Body of pancreas (tissue), 4 donors: ENCODE measurements at regions not wholly inside any gene's neighbourhood (a gene's known extent, or its start where the extent isn't known, plus 50 kb on each side); places are given as distances from the start of the nearest gene placed in this dataset.

ENCODE experiments used
- ATAC-seq: fragments of 150-250 bp; one replicate; pipeline ENCODE4 v1.9.1; 2016
- DNase-seq, 4 donors: peaks; one replicate each; pipeline ENCODE4 v3.0.0-alpha.2; 2019
- H3K27ac ChIP-seq, 4 donors: fragments of 200-600 bp; sonication (generic); 1 replicate in 3 of 4; 2 replicates in 1 of 4; pipeline versions ENCODE4 v1.5.1 to v1.6.1; 2016 to 2019; ENCODE audit warnings: mild to moderate bottlenecking in 1 of 4, mixed read lengths in 1 of 4, moderate library complexity in 1 of 4
- H3K27me3 ChIP-seq, 2 donors: fragments of 200-600 bp; sonication (generic); one replicate each; pipeline ENCODE4 v1.6.0; 2016; ENCODE audit warnings: mild to moderate bottlenecking in 1 of 2
- H3K36me3 ChIP-seq, 2 donors: fragments of 200-600 bp; sonication (generic); replicated peaks in 1 of 2; 2 replicates each; pipeline ENCODE4 v1.5.1; 2016; ENCODE audit warnings: low read depth in 2 of 2; ENCODE audit not compliant: insufficient read depth in 1 of 2
- H3K4me1 ChIP-seq: fragments of 200-600 bp; sonication (generic); one replicate; pipeline ENCODE4 v1.6.0; 2016
- H3K4me3 ChIP-seq, 2 donors: fragments of 200-600 bp; sonication (generic); 1 replicate in 1 of 2; 2 replicates in 1 of 2; pipeline ENCODE4 v1.5.1; 2016 to 2019
- H3K9me3 ChIP-seq, 3 donors: fragments of 200-600 bp; sonication (generic); 1 replicate in 2 of 3; 2 replicates in 1 of 3; pipeline ENCODE4 v1.5.1; 2016
- POLR2A ChIP-seq, 3 donors: fragments of 450-650 bp; IDR thresholded peaks; one replicate each; pipeline ENCODE4 v1.6.1; 2016; ENCODE audit warnings: antibody characterized with exemption in 3 of 3, mild to moderate bottlenecking in 2 of 3
- WGBS, 2 donors: methylation state at CpG; one replicate each; pipeline ENCODE4 v1.1.5; 2017; 5-methylcytosine and 5-hydroxymethylcytosine counted together
- intact Hi-C: fragments of 100-400 bp; cut with DNase I; formaldehyde crosslinking; loops from one replicate; pipeline ENCODE4 v1.15.1; 2023
- TF ChIP-seq, protein P1 (sequence below), 7 experiments: fragments of 450-650 bp in 4 of 7; fragments of 200-600 bp in 3 of 7; sonication (generic) in 3 of 7; IDR thresholded peaks; one replicate each; pipeline ENCODE4 v1.5.1; 2016 to 2019; ENCODE audit warnings: antibody characterized with exemption in 7 of 7

DNA sequence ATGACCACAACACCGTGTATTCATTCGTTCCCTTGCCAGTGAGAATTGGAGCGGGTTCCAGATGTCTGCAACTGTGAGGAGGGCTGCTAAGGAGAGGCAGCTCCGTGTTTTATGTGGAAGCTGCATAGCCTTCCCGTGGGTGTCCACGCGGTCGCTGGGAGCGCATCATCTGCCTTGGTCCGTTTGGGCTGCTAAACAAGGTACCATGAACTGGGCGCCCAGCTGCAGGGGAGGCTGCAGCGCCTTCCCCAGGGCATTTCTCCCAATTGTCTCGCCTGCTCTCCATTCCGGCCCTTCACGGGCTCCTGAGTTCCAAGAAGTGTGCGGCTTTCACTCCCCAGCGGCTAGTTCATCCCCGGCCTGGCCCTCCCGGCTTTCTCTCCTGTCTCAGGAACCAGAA, 1446.4 kb downstream of the TBC1D22A start:
- 74 to 75% methylated on average over 14 to 19 of the region's 19 CpGs for WGBS, 2 donors
- intact Hi-C loops = no loop called here

DNA sequence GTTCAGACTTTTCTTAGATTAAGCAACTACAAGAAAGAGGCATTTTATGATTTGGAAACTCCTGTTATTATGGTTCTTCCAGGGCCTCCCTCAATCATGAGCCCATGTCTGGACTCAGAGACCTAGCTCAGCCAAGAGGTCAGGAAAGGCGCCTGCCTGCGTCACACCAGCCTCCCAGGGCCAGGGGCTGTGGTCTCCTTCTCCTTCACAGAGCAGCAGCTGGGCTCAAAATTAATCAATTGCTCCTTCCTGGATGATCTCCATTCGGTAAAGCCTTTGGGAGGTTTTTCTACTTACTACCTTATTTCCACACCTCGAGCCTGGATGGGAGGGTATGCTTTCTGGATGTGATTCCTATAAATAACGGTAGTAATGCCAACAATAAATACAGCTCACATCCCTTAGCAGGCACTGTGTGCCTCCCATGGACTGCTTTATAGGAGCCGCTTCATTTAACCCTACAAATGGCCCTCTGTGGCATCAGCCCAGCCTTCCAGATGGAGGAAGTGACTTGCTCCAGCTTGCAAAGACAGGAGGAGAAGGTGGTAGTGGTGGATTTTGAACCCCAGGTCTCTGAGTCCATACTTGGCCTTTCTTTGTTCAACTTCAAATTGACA, 1445.6 kb downstream of the TBC1D22A start:
- Histone ChIP-seq H3K27ac (no peak overlapping the region), H3K9me3 (no peaks in the 10 kb centered on the region), H3K4me1 (no peaks in the 10 kb centered on the region), H3K4me3 (no peak overlapping the region), H3K27me3 (no peaks in the 10 kb centered on the region), H3K36me3 (no peaks in the 10 kb centered on the region)
- intact Hi-C loops = no loop called here
- WGBS, 2 donors = 36 to 48% methylated on average over 5 to 6 of the region's 6 CpGs
- no peak for ATAC-seq
- no peak for DNase-seq
- TF ChIP-seq, protein P1, sequence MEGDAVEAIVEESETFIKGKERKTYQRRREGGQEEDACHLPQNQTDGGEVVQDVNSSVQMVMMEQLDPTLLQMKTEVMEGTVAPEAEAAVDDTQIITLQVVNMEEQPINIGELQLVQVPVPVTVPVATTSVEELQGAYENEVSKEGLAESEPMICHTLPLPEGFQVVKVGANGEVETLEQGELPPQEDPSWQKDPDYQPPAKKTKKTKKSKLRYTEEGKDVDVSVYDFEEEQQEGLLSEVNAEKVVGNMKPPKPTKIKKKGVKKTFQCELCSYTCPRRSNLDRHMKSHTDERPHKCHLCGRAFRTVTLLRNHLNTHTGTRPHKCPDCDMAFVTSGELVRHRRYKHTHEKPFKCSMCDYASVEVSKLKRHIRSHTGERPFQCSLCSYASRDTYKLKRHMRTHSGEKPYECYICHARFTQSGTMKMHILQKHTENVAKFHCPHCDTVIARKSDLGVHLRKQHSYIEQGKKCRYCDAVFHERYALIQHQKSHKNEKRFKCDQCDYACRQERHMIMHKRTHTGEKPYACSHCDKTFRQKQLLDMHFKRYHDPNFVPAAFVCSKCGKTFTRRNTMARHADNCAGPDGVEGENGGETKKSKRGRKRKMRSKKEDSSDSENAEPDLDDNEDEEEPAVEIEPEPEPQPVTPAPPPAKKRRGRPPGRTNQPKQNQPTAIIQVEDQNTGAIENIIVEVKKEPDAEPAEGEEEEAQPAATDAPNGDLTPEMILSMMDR (IDR thresholded peaks at IDR 0.05) = no peak
- no peak for TF ChIP-seq POLR2A (IDR thresholded peaks at IDR 0.05)

More for the DNA sequence above, 1446.4 kb downstream of the TBC1D22A start:
- ATAC-seq = no peak
- H3K36me3 ChIP-seq = no peaks in the 10 kb centered on the region
- DNase-seq = no peak
- no peak overlapping the region for H3K4me3 ChIP-seq
- H3K27ac ChIP-seq = no peak overlapping the region
- TF ChIP-seq POLR2A (IDR thresholded peaks at IDR 0.05) = no peak
- TF ChIP-seq, protein P1 (IDR thresholded peaks at IDR 0.05) = no peak
- no peaks in the 10 kb centered on the region for H3K27me3 ChIP-seq
- H3K4me1 ChIP-seq = no peaks in the 10 kb centered on the region
- no peaks in the 10 kb centered on the region for H3K9me3 ChIP-seq

DNA sequence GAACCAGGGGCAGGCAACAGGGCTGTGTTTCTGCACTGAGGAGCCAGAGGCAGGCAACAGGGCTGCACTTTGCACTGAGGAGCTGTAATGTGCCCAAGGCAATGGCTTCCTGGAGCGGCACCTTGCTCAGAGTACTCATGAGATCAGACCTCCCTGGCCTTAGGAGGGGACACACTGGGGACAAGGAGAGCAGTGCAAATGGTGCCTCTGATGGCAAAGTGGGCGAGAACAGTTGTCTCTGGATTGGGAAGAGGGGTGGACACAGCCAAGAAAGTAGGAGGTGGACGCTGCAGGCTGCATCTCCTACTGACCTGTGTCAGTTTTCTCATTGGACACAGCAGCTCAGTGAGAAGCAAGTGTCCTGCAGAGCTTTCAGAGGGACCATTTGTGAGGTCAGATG, 1443.3 kb downstream of the TBC1D22A start:
- Histone ChIP-seq H3K9me3 (no peaks in the 10 kb centered on the region), H3K4me3 (no peak overlapping the region), H3K27ac (no peak overlapping the region), H3K27me3 (no peaks in the 10 kb centered on the region), H3K4me1 (no peaks in the 10 kb centered on the region), H3K36me3 (no peaks in the 10 kb centered on the region)
- 68 to 70% methylated on average over 3 of the region's 3 CpGs for WGBS, 2 donors
- no peak for ATAC-seq
- intact Hi-C loops = no loop called here
- TF ChIP-seq, protein P1 (IDR thresholded peaks at IDR 0.05) = no peak
- TF ChIP-seq POLR2A (IDR thresholded peaks at IDR 0.05) = no peak
- DNase-seq = no peak

DNA sequence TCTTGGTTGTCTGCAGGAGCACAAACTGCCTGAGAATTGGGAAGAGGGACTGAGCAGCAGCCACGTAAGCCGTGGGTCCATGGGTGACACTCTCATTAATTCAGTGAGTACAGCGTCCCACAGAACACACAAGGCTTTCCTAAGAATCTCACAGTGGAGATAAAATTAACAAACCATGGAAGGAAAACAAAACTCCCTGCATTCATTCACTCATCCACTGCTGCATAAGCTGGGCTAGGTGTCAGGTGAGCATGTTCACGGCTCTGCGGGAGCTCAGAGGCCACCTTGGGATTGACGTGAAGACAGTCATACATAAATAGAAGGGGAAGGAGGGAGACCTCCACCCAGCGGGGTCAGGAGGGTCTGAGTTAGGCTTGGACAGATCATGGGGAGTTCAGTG, 1442.7 kb downstream of the TBC1D22A start:
- DNase-seq = no peak
- no peak overlapping the region for H3K27ac ChIP-seq
- H3K9me3 ChIP-seq = no peaks in the 10 kb centered on the region
- no peak for ATAC-seq
- intact Hi-C loops = no loop called here
- no peaks in the 10 kb centered on the region for H3K27me3 ChIP-seq
- no peaks in the 10 kb centered on the region for H3K36me3 ChIP-seq
- 49 to 65% methylated on average over 7 of the region's 7 CpGs for WGBS, 2 donors
- H3K4me3 ChIP-seq = no peak overlapping the region
- TF ChIP-seq, protein P1 (IDR thresholded peaks at IDR 0.05) = no peak
- TF ChIP-seq POLR2A (IDR thresholded peaks at IDR 0.05) = no peak
- H3K4me1 ChIP-seq = no peaks in the 10 kb centered on the region

DNA sequence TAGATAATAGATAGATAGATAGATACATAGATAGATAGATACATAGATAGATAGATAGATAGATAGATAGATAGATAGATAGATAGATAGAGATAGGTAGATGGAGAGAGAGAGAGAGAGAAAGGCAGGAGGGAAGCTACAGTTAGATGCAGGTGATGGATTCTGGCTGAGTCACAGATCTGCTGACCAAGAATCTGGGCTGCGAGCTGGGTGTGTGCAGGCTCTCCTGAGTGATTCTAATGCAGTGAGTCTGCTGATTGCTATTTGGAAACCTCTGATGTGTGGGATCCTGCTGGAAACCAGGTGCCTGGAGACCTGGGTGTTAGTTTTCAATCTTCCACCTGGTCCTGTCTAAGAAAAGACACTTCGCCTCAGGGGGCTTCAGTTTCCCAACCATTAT, 1441.8 kb downstream of the TBC1D22A start:
- Histone ChIP-seq H3K9me3 (no peaks in the 10 kb centered on the region), H3K4me3 (no peak overlapping the region), H3K4me1 (no peaks in the 10 kb centered on the region), H3K27me3 (no peaks in the 10 kb centered on the region), H3K36me3 (no peaks in the 10 kb centered on the region), H3K27ac (no peak overlapping the region)
- ATAC-seq = no peak
- no peak for DNase-seq
- intact Hi-C loops = no loop called here
- 58 to 60% methylated on average over 2 of the region's 2 CpGs for WGBS, 2 donors
- TF ChIP-seq, protein P1 (IDR thresholded peaks at IDR 0.05) = no peak
- TF ChIP-seq POLR2A (IDR thresholded peaks at IDR 0.05) = no peak
